ENCODE measurements at regions not wholly inside any gene's neighbourhood (a gene's known extent, or its start where the extent isn't known, plus 50 kb on each side); places are given as distances from the start of the nearest gene placed in this dataset.

- H3K27me3 ChIP-seq (replicated peaks; ENCODE audit: control insufficient read depth, insufficient read depth, low read length): no peaks in the 10 kb centered on the region; the same call in 1 of the 2 replicates
Observed at GRCh38 chr15:31934821-31935220, 95.5 kb upstream of the CHRNA7 start.

GRCh38 chr15:31953478-31953877, 76.8 kb upstream of the CHRNA7 start:
- no peak for DNase-seq (ENCODE audit: extremely low read depth, insufficient read length)
- no peak overlapping the region for H3K4me3 ChIP-seq (replicated peaks; ENCODE audit: low read depth, low read length)
- no peak for TF ChIP-seq CTCF (IDR thresholded peaks at IDR 0.05; ENCODE audit: insufficient read depth, low read length, poor library complexity, severe bottlenecking)

More at GRCh38 chr15:31934821-31935220, 95.5 kb upstream of the CHRNA7 start:
- H3K4me3 ChIP-seq (replicated peaks; ENCODE audit: low read depth, low read length): no peak overlapping the region
- no peak for TF ChIP-seq CTCF (IDR thresholded peaks at IDR 0.05; ENCODE audit: insufficient read depth, low read length, poor library complexity, severe bottlenecking)
- no peaks in the 10 kb centered on the region for H3K36me3 ChIP-seq (ENCODE audit: control insufficient read depth, insufficient read depth, low read length)
- no peak for DNase-seq (ENCODE audit: extremely low read depth, insufficient read length)

DNA sequence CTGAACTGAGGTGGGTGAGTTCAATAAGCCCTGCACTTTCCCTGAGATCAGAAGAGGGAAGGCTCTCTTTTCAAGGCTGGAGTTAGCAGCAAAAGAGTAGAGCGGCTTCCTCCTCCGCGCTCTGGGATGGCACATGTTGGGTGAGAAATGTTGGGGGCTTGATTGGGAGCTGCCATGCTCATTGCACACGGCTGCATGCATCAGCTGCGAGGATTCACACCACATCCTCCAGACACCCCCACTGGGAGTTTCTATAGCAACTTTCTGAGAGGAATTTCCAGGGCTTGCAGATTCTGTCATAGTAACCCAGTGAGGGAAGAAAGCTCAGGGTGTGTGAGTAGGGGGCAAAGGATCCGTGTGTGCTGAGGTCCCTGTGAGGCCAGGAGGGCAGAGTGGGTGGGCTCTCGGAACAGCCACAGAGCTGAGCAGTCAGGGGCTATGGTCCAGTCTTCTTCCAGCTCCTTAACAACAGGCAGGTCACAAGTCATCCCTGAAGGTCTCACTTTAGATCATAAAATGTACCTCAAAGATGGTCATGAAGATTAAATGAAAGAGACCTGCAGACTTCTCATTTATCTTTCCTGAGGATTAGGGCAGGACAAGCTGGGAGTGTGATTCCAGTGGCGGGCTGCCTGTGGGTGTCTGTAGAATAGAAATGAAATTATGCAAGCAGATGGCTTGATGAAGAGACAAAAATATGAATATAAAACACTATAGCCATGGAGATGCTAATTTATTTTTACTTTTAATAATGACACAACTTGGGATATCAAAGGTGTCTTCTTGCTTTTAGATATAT, 75.7 kb upstream of the CHRNA7 start:
- TF ChIP-seq CTCF (IDR thresholded peaks at IDR 0.05; ENCODE audit: insufficient read depth, low read length, poor library complexity, severe bottlenecking): no peak
- no peak for DNase-seq (ENCODE audit: extremely low read depth, insufficient read length)
- Histone ChIP-seq H3K27me3 (replicated peaks; ENCODE audit: control insufficient read depth, insufficient read depth, low read length) (no peaks in the 10 kb centered on the region), H3K36me3 (ENCODE audit: control insufficient read depth, insufficient read depth, low read length) (no peaks in the 10 kb centered on the region), H3K4me3 (replicated peaks; ENCODE audit: low read depth, low read length) (no peak overlapping the region)

More at GRCh38 chr15:31953478-31953877, 76.8 kb upstream of the CHRNA7 start:
- Histone ChIP-seq H3K36me3 (ENCODE audit: control insufficient read depth, insufficient read depth, low read length) (no peaks in the 10 kb centered on the region), H3K27me3 (replicated peaks; ENCODE audit: control insufficient read depth, insufficient read depth, low read length) (no peaks in the 10 kb centered on the region)

- H3K4me3 ChIP-seq (replicated peaks; ENCODE audit: low read depth, low read length): no peak overlapping the region
- H3K27me3 ChIP-seq (replicated peaks; ENCODE audit: control insufficient read depth, insufficient read depth, low read length): no peaks in the 10 kb centered on the region
- no peak for DNase-seq (ENCODE audit: extremely low read depth, insufficient read length)
- H3K36me3 ChIP-seq (ENCODE audit: control insufficient read depth, insufficient read depth, low read length): no peaks in the 10 kb centered on the region
- no peak for TF ChIP-seq CTCF (IDR thresholded peaks at IDR 0.05; ENCODE audit: insufficient read depth, low read length, poor library complexity, severe bottlenecking)
Observed at GRCh38 chr15:31955734-31956133, 74.6 kb upstream of the CHRNA7 start.

DNA sequence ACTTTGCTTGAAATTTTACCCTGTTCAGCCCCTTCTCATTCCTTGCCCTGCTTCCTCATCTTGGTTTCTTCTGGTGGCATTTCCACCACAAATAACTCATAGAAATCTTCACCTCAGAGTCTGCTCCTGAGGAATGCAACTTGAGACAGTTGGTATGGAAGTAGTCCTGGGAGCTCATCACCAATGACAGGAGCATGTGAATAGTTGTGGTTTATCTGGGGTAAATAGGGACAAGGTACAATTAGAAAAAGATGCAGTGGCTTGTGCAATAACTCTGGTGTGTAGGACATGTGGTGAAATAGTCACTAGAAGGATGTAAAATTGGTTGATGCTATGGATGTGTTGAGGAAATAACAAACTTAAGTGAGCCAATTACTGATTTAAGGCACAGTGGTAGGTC, 72.7 kb upstream of the CHRNA7 start:
- Histone ChIP-seq H3K27me3 (replicated peaks; ENCODE audit: control insufficient read depth, insufficient read depth, low read length) (no peaks in the 10 kb centered on the region), H3K4me3 (replicated peaks; ENCODE audit: low read depth, low read length) (no peak overlapping the region), H3K36me3 (ENCODE audit: control insufficient read depth, insufficient read depth, low read length) (no peaks in the 10 kb centered on the region)
- no peak for TF ChIP-seq CTCF (IDR thresholded peaks at IDR 0.05; ENCODE audit: insufficient read depth, low read length, poor library complexity, severe bottlenecking)
- no peak for DNase-seq (ENCODE audit: extremely low read depth, insufficient read length)
